HG03571 (cell line): ENCODE measurements at regions not wholly inside any gene's neighbourhood (a gene's known extent, or its start where the extent isn't known, plus 50 kb on each side); places are given as distances from the start of the nearest gene placed in this dataset.

Experiments
- ATAC-seq: cut with Tn5 transposase; IDR thresholded peaks from one replicate; pipeline ENCODE4 v1.9.1; 2021; ENCODE audit not compliant: unreplicated experiment

- ATAC-seq: no peak
Measured at GRCh38 chr2:146868051-146868450, 976.8 kb upstream of the ACVR2A start.

GRCh38 chr2:146867477-146867986 is 977.3 kb upstream of the ACVR2A start:
- ATAC-seq: no peak

GRCh38 chr2:146853741-146854444 is 990.9 kb upstream of the ACVR2A start:
- ATAC-seq: no peak

DNA sequence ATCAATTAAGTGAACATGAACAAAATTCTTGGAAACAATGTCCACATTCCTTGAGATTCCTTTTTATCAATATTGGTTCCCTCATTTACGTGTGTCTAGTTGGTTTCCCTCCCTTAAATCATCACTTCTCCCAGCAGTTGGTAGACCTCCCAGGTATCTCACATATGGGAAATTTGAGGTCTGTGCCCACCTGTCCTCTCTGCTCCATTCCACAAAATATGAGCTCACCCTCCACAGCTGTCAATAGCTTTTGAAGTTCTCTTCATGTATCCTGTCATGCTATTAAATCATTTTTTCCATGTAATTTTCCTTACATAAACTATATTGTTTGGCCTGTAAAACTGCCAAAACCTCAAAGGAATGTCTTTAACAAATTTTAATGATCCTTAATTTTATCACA is 992.2 kb upstream of the ACVR2A start:
- ATAC-seq: no peak

GRCh38 chr2:146850746-146851145 is 994.1 kb upstream of the ACVR2A start:
- ATAC-seq: no peak

DNA sequence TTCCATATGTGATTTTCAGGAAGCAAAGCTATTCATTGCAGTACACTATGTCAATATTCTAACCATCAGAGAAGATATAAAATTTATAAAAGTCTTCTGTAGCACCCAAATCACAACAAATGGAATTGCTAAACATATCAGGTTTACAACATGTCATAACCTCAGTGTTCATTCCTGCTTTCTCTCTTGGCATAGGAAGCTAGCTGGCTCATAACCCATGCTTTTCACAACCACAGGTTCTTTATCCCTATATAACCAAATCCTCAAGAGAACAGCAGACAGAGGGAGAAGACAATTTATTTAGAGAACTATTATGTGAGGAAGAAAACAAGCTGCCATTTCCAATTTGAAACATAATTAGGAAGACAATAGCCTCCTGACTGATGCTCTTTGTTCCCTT is 997.0 kb upstream of the ACVR2A start:
- ATAC-seq: no peak

- ATAC-seq: no peak
Measured at GRCh38 chr2:146844226-146844990, 1000.4 kb upstream of the ACVR2A start.

GRCh38 chr2:146837857-146838256 is 1007.0 kb upstream of the ACVR2A start:
- no peak for ATAC-seq

- ATAC-seq: no peak
Measured at GRCh38 chr2:146826388-146826787, 1018.4 kb upstream of the ACVR2A start.

DNA sequence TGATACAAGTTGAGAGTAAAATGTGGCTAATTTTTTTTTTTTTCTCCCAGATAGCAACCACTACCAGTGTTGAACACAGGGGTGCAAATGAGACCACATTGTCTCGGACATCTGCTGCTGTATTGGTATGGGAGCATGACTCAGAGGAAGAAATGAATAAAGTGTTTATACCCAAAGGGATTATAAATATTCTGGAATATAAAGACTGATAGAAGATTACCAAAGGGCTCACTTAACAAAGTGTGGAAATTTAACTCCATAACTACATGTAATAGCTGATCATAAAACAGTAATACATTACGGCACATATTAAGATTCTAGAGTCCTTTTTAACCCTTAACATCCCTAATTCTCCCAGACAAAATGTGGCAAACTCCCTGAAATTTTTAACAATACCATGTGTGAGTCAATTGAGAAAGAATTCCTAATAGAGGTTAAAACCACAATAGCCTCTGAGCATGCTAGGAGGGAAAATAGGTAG is 1023.0 kb upstream of the ACVR2A start:
- ATAC-seq: no peak

GRCh38 chr2:146820672-146821071 is 1024.2 kb upstream of the ACVR2A start:
- no peak for ATAC-seq

GRCh38 chr2:146818122-146818521 is 1026.7 kb upstream of the ACVR2A start:
- ATAC-seq: no peak

DNA sequence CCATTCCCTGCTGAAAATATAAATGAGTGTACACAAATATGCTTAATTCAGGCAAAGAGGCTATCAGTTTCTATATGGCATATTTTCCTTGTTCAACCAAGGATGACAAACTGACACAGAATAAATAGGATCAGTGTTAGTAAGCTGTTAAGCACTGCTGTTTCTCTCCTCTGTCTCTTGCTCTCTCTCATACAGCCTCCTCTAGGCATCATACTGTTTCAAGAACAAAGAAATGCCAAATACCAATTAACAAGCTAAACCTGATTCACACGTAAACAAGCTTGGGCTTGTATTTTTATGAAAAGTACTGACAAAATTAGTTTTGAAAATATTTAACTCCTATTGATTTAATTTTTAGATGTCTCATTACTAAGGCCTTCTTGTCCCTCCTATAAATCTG is 1027.2 kb upstream of the ACVR2A start:
- ATAC-seq: no peak

DNA sequence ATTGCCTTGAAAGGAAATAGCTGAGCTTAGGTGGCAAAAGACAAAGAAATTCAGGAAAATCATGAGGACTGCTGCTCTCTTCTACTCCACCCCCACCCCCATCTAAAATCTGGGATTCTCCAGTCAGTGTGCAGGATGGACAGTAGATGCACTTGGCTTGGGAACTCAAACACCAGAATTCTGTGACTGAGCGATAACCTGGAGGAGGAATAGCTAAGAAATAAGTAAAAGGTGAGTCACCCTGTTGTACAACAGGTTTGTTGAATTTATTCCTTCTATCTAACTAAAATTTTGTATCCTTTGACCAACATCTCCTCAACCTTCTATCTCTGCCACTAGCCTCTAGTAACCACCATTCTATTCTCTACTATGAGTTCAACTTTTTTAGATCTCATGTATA is 1029.9 kb upstream of the ACVR2A start:
- ATAC-seq: no peak

GRCh38 chr2:146807568-146808168 is 1037.2 kb upstream of the ACVR2A start:
- no peak for ATAC-seq

DNA sequence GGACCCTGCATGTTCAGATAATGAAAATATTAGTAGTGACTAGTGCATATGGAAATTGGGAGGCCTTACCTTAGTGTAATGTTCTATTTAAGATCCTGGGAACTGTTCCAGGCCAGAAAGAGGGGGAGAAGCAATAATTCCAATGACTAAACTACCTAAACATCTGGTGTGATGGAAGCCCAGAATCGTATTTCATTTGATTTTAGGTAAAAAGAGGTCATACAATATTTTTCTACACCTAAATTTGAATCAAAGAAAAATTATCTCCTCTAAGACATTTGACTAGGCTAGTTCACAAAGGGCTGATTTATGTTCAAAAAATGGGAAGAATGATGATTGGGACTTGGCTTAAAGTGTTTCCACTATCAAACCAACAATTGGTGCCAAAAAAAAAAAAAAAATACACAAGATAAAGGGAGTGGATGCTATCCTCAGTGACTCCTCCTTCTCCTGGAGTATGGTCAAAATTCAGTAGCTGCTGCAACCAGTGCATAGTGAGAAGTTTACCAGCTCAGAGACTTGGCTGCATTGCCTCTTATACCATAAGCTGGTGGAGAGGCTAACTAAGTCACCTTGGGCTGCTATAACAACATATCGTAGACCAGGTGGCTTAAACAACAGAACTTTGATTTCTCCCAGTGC is 1038.3 kb upstream of the ACVR2A start:
- ATAC-seq: no peak

- ATAC-seq: no peak
Measured at GRCh38 chr2:146804288-146804687, 1040.5 kb upstream of the ACVR2A start.

- no peak for ATAC-seq
Measured at GRCh38 chr2:146801886-146802285, 1042.9 kb upstream of the ACVR2A start.

- no peak for ATAC-seq
Measured at GRCh38 chr2:146786396-146786795, 1058.4 kb upstream of the ACVR2A start.

DNA sequence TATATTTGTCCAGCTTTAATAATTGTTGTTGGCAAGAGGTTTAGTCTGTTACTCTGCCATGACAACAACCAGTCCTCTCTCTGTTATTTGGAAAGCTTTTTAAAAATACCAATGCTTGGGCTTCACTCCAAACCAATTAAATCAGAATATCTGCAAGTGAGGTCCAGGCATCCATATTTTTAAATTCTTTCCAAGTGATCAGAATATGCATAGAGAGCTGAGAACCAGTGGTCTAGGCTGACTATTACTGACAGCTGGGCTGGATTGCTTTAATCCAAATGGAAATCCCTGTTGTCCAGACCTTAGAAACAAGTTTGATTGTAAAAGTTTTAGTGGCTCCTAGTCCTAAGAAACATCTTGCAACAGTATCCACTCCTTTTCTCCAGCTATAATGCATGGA is 1059.7 kb upstream of the ACVR2A start:
- ATAC-seq: no peak

DNA sequence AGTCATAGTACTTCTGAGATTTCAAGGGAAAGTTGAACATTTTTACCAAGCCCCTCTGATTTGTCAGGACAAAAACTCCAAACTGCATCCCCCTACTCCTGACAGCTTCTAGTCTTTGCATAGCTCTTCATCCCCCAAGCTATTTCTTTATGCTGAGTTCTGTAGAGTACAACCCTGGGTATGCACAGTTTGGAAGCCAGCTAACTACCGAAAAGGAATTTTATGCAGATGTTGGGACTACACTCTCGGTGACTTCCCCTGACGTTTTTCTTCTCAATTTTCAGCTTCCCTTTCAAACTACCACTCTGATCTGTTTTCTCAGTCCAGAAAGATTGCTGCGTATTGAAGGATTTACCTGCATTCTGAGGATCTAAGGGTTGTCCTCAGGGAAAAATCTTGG is 1060.2 kb upstream of the ACVR2A start:
- ATAC-seq: no peak
